Retinal pigment epithelial cell (primary cell): ENCODE measurements at regions not wholly inside any gene's neighbourhood (a gene's known extent, or its start where the extent isn't known, plus 50 kb on each side); places are given as distances from the start of the nearest gene placed in this dataset.

ENCODE experiments used
- DNase-seq: peaks from one replicate; pipeline ENCODE4 v3.0.0-alpha.2; 2010; ENCODE audit warnings: low read depth
- H3K4me3 ChIP-seq: 2 replicates; pipeline ENCODE4 v1.5.1; 2011; ENCODE audit warnings: mild to moderate bottlenecking, low read length, control low read depth, moderate library complexity
- CTCF ChIP-seq: conservative IDR thresholded peaks from 2 replicates; pipeline ENCODE4 v1.5.1; 2011; ENCODE audit warnings: low read depth, low read length, control low read depth, inconsistent platforms

- H3K4me3 ChIP-seq: no peak overlapping the region
- no peak for DNase-seq
- TF ChIP-seq CTCF: no peak
These were observed 418.5 kb upstream of the ESRRG start for GRCh38 chr1:217141711-217142110.

- no peak for TF ChIP-seq CTCF
- no peak for DNase-seq
- H3K4me3 ChIP-seq: peak overlapping the region; percentile 34
These were observed 417.0 kb upstream of the ESRRG start for GRCh38 chr1:217140041-217140901.

- peak overlapping the region; percentile 34 for H3K4me3 ChIP-seq
- no peak for TF ChIP-seq CTCF
- no peak for DNase-seq
These were observed 416.3 kb upstream of the ESRRG start for GRCh38 chr1:217139513-217139912.

GRCh38 chr1:217138799-217139466, 415.7 kb upstream of the ESRRG start:
- no peak for DNase-seq
- TF ChIP-seq CTCF: no peak
- H3K4me3 ChIP-seq: no peak overlapping the region

GRCh38 chr1:217138173-217138765, 415.0 kb upstream of the ESRRG start:
- no peak for TF ChIP-seq CTCF
- DNase-seq: no peak
- H3K4me3 ChIP-seq: no peak overlapping the region

- no peak for TF ChIP-seq CTCF
- H3K4me3 ChIP-seq: peak overlapping the region; percentile 4
- no peak for DNase-seq
These were observed 414.1 kb upstream of the ESRRG start for GRCh38 chr1:217137210-217137881.
